Suprapubic skin (tissue), 3 donors: ENCODE measurements at regions not wholly inside any gene's neighbourhood (a gene's known extent, or its start where the extent isn't known, plus 50 kb on each side); places are given as distances from the start of the nearest gene placed in this dataset.

ENCODE experiments used
- CTCF ChIP-seq, 2 donors: fragments of 200-600 bp in 1 of 2; fragments of 450-650 bp in 1 of 2; sonication (generic) in 1 of 2; IDR thresholded peaks; one replicate each; pipeline ENCODE4 v1.5.1; 2016 to 2019; ENCODE audit warnings: antibody characterized with exemption in 2 of 2, mild to moderate bottlenecking in 1 of 2, moderate library complexity in 1 of 2
- POLR2A ChIP-seq, 2 donors: fragments of 450-650 bp; IDR thresholded peaks; one replicate each; pipeline ENCODE4 v1.6.1; 2017; ENCODE audit warnings: antibody characterized with exemption in 2 of 2, mild to moderate bottlenecking in 2 of 2, moderate library complexity in 2 of 2

- TF ChIP-seq CTCF (IDR thresholded peaks at IDR 0.05): no peak
- TF ChIP-seq POLR2A (IDR thresholded peaks at IDR 0.05): no peak
Measured at GRCh38 chr7:36086571-36086970, 66.5 kb upstream of the EEPD1 start.
